SK-N-SH treated with all-trans-retinoic acid at 6 μM for 48 hours (cell line): ENCODE measurements at regions not wholly inside any gene's neighbourhood (a gene's known extent, or its start where the extent isn't known, plus 50 kb on each side); places are given as distances from the start of the nearest gene placed in this dataset.

Experiments
- CREB5 ChIP-seq: fragments of 250-450 bp; sonication (Bioruptor Pico); IDR thresholded peaks from 2 replicates; pipeline ENCODE4 v1.5.1; 2020; ENCODE audit warnings: low read depth, mild to moderate bottlenecking, moderate library complexity
- CSDC2 ChIP-seq: fragments of 250-450 bp; sonication (Bioruptor Pico); IDR thresholded peaks from 2 replicates; pipeline ENCODE4 v1.5.0; 2020; ENCODE audit warnings: mild to moderate bottlenecking, moderate library complexity
- ZFP30 ChIP-seq: fragments of 450-650 bp; formaldehyde crosslinking; IDR thresholded peaks from 2 replicates; pipeline ENCODE4 v1.5.0; 2022; ENCODE audit warnings: mild to moderate bottlenecking, moderate library complexity
- TF ChIP-seq, protein P1 (sequence below): fragments of 250-450 bp; sonication (Bioruptor Pico); IDR thresholded peaks from 2 replicates; pipeline ENCODE4 v1.8.0; 2020; ENCODE audit warnings: mild to moderate bottlenecking, moderate library complexity, borderline replicate concordance

GRCh38 chr2:65662654-65663432, 230.4 kb upstream of the SPRED2 start:
- TF ChIP-seq, protein P1, sequence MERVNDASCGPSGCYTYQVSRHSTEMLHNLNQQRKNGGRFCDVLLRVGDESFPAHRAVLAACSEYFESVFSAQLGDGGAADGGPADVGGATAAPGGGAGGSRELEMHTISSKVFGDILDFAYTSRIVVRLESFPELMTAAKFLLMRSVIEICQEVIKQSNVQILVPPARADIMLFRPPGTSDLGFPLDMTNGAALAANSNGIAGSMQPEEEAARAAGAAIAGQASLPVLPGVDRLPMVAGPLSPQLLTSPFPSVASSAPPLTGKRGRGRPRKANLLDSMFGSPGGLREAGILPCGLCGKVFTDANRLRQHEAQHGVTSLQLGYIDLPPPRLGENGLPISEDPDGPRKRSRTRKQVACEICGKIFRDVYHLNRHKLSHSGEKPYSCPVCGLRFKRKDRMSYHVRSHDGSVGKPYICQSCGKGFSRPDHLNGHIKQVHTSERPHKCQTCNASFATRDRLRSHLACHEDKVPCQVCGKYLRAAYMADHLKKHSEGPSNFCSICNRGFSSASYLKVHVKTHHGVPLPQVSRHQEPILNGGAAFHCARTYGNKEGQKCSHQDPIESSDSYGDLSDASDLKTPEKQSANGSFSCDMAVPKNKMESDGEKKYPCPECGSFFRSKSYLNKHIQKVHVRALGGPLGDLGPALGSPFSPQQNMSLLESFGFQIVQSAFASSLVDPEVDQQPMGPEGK, result no peak
- TF ChIP-seq CREB5, result peak; percentile 78; the same call in 1 of the 2 replicates
- TF ChIP-seq CSDC2 (CRISPR knock-in tag), result no peak
- no peak for TF ChIP-seq ZFP30 (CRISPR knock-in tag)
